Umbilical cord (tissue), 1 donor: ENCODE measurements at regions not wholly inside any gene's neighbourhood (a gene's known extent, or its start where the extent isn't known, plus 50 kb on each side); places are given as distances from the start of the nearest gene placed in this dataset.
"Not testable (repeated sequence)": the region's sequence is repeated elsewhere in the genome, so short reads cannot be mapped to it uniquely, and the experiment has no call there.

Experiments
- DNase-seq: peaks from one replicate; pipeline ENCODE4 v3.0.0-alpha.2; 2015; ENCODE audit warnings: low spot score

DNA sequence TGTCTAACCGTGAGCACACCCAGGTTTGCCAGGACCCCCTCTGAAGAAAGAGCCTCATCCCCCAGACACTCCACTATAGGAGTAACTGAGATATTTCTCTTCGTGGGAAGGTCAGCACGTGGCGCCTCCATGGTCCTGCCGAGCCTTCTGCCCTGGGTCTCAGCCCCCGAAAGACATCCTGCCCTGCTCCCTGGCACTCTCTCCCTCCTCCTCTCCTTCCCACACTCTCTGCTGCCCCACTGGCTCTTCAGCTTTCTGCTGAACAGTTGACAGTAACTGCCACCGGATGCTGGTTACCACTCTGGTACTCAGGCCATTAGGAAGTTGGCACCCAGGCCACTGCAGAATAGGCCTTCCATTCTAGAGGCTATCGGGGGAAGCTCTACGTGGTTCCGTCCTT, 185.2 kb downstream of the UACA start:
- no peak for DNase-seq

DNA sequence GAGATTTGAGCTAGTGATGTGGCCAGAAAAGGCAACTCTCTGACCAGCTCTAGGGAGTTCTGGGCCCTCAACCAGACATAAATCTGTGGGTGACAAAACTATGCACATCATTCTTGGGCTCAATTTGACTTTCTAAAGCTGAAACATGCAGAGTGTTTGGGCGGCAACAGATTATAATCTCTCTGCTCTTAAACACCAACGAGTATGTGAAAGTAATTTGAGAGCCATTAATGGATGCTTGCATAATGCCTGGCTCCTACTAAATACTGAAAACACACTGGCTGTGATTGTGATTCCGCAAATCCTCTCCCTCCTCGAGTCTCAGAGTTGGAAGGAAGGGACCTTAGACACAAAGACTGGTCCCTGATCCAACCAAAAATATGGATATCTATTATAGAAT, 186.7 kb downstream of the UACA start:
- no peak for DNase-seq

DNA sequence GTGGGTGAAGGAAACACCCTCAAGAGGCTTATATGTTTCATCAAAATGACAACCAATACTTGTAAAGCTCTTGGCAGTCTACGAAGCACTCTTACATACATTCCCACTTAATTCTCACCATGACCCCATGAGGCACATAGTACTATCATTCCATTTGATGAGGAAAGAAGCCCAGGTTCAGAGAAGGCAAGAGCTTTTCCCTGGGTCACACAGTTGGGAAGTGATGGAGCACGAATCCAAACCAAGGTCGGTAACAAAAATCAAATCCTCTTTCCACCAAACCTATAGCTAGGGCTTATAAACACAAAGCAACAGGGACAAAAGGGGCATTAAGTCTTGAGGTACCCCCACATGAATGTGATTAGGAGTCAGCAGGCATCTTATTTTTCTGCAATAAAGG, 187.1 kb downstream of the UACA start:
- DNase-seq = no peak

DNA sequence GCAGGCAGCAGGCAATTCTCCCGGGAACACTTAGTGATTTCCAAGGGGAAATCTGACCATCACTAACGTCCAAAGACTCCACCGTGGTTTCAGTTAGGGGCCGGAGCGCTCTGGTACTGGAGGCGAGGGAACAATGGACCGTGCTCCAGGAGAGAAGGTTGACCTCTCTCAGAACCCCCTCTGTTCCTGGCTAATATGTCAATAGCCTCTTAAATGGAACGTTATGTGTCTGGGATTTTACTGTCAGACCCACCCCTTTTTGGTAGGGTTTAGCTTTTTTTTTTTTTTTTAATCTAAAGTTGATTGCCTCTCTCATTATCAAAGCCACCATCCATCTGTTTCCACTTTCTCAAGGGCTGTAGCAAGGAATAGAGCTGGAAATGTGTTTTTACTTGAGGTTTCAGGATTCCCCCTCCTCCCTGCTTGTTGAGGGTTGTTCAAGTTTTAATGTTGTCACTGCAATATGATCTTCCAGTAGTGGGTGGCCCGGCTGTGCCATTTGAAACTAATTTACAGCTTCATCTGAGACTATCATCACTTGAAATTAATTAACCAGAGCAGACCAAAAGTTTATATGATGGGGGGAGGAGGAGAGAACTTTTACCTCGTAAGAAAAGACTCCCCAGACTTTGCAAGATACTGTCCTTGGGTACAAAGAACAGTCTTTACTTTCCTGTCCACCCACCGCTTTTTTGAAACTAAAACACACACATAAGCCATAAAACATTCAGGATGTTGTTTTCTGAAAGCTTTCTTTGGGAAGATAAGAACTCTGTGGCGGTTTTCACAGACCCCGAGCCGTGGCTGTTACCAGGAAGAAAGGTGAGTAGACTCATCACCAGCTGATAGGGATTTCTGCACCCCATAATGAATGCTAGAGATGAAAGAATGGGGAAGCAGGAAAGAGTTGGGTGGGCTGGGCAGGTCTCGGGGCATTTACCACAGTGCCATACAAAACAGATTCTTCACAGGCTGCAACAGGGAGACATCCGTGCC, 187.8 kb downstream of the UACA start:
- DNase-seq = no peak

DNA sequence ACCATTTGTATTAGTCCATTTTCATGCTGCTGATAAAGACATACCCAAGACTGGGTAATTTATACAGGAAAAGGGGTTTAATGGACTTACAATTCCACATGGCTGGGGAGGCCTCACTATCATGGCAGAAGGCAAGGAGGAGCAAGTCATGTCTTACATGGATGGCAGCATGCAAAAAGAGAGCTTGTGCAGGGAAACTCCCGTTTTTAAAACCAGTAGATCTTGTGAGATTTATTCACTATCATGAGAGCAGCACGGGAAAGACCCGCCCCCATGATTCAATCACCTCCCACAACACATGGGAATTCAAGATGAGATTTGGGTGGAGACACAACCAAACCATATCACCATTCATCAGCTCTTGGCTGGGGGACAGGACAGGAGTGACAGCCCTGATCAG, 189.0 kb downstream of the UACA start:
- not testable (repeated sequence) for DNase-seq

DNA sequence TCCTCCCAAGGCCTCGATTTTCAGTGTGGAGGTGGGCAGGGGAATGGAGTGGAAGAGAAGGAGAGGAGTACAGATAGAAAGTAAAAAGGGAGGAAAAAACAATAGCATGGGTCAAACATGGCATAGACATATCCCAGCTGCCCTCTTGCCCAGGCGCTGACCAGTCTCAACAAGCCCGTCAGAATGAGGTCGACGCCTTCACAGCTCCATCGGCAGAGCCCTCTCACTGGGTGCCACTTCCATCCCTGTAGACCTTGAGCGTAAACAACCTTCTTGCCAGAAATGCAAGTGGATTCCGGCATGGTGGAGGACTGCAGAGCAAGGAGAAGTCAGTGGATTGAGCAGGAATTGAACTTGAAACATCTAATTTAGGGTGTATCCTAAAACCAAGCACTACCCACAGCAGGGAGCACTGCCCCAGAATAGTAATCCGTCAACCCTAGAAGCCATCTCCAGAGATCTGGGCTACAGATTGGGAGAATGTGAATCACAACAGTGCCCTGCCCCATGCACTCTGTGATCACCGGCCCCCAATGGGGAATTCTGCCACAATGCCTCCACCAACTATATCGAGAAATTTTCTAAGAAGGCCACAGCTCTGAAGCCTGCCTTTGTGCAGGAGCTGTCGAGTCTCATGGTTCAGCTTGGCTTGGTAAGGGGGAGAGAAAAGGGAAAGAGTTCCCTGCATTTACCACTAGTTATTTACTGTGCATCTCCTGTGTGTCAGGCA, 190.1 kb downstream of the UACA start:
- no peak for DNase-seq

DNA sequence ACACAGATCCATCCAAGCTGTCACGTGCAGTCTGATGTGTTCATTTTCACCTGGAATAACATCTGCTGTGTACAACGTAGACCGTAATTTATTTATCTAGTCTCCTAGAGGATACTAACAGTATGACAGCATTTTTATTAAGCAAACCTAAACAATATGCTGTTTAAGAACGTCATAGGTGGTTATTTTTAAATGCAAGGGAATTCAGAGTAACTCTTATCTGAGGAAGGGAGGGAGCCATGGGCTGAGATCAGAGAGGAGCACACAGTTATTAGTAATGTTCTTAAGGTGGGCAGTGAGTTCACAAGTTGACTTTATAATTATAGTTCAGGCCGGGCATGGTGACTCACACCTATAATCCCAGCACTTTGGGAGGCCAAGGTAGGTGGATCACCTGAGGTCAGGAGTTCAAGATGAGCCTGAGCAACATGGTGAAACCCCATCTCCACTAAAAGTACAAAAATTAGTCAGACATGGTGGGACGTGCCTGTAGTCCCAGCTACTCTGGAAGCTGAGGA, 193.6 kb downstream of the UACA start:
- peak; percentile 37 for DNase-seq

DNA sequence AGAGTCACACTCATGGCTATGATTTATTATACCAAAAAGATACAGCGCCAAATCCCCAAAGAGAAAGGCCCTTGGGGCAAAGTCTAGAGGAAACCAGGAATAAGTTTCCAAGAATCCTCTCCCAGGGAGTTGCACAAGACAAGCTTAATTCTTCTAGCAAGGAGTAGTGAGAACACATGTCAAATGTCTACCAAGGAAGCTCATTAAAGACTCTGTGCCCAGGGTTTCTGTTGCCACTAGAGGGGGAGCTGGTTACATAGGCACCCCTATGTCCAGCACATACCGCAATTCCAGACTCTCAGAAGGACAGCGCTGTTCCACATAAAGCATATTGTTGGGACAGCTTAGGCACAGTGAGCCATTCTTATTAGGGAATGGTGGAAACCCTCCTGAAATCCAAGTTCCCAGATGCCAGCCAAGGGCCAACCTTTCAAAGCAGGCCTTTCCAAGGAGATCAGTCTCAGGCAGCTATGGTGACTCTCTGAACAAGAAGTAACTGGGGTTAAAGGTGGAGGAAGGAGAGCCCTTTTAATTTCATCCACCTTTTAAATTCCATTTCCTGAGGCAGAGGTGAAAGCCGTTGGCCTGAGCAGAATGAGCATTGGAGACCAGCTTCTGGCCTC, 194.2 kb downstream of the UACA start:
- DNase-seq = peak; percentile 80

DNA sequence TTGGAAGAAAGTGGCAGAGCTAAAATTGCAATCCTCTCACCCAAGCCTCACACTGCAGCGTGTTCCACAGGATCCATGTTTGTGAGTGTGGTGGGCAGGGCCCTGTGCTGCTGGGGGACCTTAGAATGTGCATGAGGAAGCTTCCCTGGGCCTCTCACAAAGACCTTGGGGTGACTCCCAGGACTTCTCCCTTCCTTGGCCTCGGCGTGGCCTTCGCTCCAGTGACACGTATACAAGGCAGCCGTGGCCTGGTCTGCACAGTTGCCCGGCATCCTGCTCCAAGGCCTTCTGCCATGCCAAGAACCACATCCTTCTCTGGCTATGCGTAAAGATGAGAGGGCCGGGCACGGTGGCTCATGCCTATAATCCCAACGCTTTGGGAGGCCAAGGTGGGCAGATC, 196.4 kb downstream of the UACA start:
- no peak for DNase-seq

DNA sequence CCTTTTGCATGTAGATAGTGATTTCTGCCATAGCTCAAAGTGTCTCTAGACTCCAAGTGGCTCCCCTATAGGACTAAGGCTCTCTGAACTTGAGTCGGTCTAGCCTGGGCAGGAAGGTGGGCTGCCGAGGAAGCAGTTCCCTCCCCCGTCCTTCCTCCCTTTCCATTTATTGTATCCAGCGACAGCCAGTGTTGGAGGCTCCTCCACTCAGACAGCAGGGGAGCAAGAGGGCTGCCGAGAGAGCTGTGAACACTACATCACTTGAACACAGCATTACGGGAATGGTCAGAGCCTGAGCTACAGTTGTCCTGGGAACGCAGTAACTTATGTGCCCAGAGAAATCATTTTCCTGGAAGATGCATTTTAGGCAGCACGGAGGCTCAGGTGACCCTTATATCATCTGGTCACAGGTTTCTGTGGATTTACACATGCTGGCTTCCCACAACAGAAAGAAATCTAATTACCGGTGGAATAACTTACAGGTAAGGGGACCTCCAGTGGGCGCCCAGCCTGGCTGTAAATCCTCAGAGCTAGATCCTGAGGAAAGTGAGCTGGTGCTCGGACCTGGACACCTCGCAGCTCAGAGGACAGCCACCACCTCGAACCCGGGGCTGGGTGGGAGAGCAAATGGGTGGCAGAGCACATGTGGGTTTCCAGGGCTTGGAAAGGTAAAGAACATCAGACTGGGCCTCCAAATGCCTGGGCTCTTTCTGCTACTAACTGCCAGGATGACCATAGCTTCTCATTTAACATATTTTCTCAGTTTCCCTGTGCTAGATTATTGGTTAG, 197.1 kb downstream of the UACA start:
- DNase-seq = peak; percentile 60

DNA sequence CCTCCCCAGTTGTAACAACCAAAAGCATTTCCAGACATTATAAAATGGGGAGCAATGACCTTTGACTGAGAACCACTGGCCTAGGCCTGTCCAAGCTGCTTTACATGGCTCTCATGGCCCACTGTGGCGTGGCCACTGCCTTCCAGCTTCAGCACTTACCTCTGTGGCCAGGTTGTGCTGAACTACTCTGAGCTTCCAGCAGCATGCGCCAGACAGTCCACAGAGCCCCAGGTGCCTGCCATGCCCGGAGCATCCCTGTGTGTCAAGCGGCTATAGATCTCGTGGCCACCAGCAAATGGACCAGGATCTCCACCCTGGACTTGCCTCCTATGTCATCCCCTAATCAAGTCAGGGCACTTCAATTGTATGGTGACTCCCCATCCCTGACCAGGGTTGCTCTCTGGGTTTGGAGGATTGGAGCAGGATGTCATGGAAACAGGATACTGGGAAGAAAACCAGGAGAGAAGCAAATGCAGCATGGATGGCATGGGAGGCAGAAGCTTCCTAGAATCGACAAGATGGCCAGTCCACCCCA, 199.7 kb downstream of the UACA start:
- no peak for DNase-seq

DNA sequence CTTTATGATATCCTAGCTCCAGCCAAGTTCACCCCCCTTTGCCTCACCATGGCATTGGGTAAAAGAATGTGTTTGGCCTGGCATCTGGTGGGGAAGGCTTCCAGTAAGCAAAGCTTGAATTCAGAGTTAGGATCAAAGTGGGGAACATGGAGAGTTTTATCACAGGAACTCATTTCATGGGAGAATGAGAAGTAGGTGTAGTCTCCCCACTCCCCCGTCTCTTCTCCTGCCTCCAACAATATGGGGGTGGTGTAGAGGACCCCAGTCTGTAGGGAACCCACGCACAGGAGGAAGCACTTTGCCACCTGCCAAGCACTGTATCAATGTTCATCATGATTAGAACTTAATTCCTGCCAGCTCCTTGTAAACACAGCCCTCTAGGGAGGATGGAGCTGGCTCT, 200.5 kb downstream of the UACA start:
- no peak for DNase-seq

DNA sequence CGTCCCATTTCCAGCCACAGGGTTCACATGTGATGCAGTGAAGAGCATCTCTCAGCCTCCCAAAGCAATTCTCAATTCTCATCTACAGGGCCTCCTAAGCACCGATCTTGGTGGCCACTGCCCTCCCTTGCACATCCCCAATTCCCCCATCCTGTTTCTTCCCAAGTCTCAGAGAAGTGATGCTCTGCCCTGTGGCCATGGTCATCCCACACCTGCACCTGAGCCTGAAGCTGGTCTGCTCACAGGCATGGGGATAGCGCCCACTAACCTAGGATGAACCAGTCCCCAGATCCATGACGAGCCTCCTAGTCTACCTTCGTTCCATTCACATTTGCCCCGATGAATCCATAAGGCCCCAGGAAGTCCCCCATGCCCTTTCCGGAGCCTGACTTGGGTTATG, 201.5 kb downstream of the UACA start:
- no peak for DNase-seq

DNA sequence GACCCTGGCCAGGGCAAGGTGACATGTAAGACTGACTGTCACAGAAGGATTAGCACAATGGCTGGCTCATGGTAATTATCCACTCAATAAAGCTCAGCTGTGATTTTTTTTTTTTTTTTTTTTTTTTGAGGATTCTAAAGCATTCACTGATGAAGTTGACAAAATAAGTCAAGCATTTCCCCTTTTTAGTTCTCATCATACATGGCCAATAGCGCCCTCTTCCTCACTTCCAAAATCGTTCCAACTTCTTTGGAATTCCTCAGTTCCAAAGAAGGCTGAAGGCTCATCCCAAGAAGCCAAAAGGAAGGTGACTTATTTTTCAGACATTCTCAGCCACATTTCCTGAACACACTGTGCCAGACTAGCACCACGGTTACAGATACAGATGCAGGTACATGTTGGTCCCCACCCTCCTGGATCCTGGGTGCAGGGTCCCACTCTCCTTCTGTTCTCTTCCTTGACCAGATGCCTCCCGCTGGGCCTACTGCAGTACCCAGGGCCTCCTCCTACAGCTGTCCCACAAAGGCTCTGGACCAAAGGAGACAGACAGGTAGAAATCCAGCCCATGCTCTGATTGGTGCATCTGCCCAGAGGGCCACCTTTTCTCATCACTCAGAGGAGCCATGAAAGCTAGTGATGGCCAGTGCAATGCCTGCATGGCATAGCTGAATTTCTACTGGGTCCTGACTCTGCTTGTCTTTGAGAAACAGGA, 202.6 kb downstream of the UACA start:
- DNase-seq = no peak

DNA sequence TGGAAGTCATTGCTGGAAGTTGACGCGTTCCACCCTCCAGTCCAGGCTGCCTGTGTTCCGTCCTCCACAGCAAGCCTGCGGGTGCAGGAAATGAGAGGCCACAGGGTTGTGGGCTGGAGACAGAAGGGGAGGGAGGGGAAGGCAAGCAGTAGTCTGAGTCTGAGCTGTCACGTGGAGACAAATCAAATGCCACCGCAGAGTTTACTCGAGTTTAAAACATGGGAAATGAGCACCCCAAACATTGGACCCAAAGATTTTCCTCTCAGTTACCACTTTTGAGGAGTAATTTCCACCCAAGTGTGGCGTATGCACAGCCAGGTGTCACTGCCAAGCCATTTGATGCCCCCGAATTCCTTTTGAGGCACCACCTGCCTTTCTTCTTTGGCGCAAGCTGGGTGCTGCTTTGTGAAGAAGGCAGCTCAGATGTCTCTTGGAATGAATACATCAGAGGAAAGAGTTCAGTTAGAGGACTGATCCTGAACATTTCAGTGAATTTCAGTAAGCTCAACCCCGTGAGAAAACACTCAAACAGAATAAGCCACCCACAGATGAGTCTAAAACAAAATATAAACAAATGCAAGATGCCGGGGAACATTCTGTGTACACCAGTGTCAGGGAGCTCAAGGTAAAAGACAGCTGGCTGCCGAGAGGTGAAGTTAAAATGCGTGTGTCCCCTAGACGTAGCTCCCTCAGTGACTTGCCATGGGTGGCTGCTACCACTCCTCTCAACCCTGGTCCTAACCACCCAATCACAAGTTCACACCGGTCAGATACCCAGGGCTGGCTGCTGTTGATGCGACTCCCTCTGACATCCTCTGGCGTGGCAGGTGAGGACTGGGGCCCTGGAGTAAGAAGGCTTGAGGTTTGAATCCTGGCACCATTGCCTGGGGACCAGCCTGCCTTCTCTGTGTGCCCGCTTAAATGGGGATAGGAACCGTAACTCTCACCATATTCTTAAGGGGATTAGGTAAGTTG, 203.8 kb downstream of the UACA start:
- DNase-seq = peak; percentile 85

DNA sequence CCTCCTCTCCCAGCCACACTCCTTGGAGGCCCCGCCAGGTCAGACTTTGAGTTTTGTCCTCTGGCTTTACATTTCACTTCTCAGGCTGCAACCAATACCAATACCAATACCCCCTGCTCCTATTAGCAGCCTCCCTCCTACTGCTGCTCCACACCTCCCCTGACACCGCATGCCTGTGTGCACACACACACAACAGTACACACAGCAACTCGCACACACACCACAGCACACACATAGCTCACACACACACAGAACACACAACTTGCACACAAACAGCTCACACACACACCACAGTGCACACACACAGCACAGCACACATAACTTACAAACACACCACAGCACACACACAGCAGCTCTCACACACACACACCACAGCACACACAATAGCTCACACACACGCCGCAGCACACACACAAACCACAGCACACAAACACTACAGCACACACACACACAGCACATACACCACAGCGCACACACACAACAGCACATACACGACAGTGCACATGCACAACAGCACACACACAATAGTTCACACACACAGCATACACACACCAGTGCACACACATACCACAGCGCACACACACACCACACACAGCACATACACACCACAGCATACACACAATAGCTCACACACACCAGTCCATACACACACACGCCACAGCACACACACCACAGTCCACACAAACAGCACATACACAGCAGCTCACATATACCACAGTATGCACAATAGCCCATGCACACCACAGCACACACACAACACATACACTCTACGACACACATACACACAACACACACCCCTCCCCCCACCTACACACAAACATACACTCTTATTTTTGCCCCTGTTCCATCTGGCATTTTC, 204.7 kb downstream of the UACA start:
- no peak for DNase-seq

DNA sequence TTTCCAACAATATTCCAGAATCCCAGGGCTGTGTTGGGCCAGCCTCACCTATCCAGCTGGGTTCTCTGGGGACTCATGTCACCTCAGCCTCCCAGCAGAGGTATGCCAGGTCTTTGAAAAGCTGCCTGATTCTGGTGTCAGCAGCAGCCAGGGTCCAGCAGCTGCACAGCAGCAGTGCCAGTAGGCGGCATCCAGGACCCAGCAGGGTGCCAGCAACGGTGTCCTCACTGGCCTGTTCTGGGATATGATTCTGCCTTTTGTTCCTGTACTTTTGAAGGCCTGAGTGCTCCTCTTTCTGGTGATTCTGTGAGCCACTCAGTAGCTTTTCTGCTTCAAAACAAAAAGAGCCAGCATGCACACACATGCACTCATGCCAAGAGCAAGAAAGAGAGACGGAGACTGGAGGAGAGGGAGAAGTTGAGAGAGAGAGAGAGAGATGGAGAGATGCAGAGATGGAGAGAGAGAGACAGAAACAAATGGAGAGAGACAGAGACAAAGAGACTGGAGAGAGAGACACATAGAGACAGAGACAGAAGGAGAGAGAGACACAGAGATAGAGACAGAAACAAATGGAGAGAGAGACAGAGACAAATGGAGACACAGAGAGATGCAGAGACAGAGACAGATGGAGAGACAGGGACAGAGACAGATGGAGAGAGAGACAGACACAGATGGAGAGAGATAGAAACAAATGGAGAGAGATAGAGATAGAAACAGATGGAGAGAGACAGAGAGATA, 205.7 kb downstream of the UACA start:
- DNase-seq = no peak

DNA sequence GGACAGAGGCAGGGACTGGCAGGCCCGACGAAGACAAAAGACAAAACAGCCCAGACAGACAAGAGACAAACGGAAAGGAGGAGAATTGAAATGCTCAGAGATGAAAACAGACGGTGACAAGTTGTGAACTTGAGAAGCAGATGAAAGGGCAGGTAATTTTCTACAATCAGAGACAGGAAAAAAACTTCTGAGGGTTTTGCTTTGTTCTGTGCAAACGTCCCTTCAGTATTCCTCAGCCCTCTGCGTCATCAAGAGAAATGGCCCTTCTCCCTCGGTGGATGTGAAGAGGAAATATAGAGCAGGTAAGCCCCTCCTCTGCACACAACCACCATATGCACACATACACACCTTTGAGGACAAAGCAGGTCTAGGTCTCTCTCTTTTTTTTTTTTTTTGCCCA, 206.6 kb downstream of the UACA start:
- no peak for DNase-seq
